Fibroblast of skin of left biceps (primary cell): ENCODE measurements at regions not wholly inside any gene's neighbourhood (a gene's known extent, or its start where the extent isn't known, plus 50 kb on each side); places are given as distances from the start of the nearest gene placed in this dataset.

Source experiments
- DNase-seq, 2 experiments: peaks; one replicate each; pipeline ENCODE4 v3.0.0-alpha.2; 2013; ENCODE audit warnings: low read depth in 2 of 2

GRCh38 chr14:42004321-42004720 lies 397.6 kb downstream of the LRFN5 start:
- DNase-seq, result no peak

GRCh38 chr14:42002141-42002540 lies 395.5 kb downstream of the LRFN5 start:
- peak; percentile 43 to 54 for DNase-seq

- DNase-seq, result peak; percentile 67 to 78
Observed at GRCh38 chr14:42001431-42001830, 394.8 kb downstream of the LRFN5 start.

GRCh38 chr14:42000450-42000849 lies 393.8 kb downstream of the LRFN5 start:
- no peak for DNase-seq

GRCh38 chr14:41993687-41994086 lies 387.0 kb downstream of the LRFN5 start:
- DNase-seq, result no peak

GRCh38 chr14:41986700-41987099 lies 380.0 kb downstream of the LRFN5 start:
- DNase-seq, result no peak

GRCh38 chr14:41986083-41986645 lies 379.5 kb downstream of the LRFN5 start:
- no peak for DNase-seq

GRCh38 chr14:41973178-41973577 lies 366.5 kb downstream of the LRFN5 start:
- DNase-seq, result no peak

GRCh38 chr14:41972531-41972930 lies 365.9 kb downstream of the LRFN5 start:
- no peak for DNase-seq

- no peak for DNase-seq
Observed at GRCh38 chr14:41960281-41960680, 353.6 kb downstream of the LRFN5 start.

- no peak for DNase-seq
Observed at GRCh38 chr14:41957459-41957858, 350.8 kb downstream of the LRFN5 start.
